RKO (cell line): ENCODE measurements at regions not wholly inside any gene's neighbourhood (a gene's known extent, or its start where the extent isn't known, plus 50 kb on each side); places are given as distances from the start of the nearest gene placed in this dataset.

Source experiments
- DNase-seq: peaks from one replicate; pipeline ENCODE4 v3.0.0-alpha.2; 2016; ENCODE audit warnings: low spot score

GRCh38 chr5:159820692-159821091 is 95.6 kb upstream of the ADRA1B start:
- DNase-seq = no peak

- DNase-seq = no peak
Measured at GRCh38 chr5:159821461-159821940, 94.8 kb upstream of the ADRA1B start.

- DNase-seq = no peak
Measured at GRCh38 chr5:159824188-159825161, 91.8 kb upstream of the ADRA1B start.

GRCh38 chr5:159825551-159826051 is 90.7 kb upstream of the ADRA1B start:
- no peak for DNase-seq

- peak; percentile 31 for DNase-seq
Measured at GRCh38 chr5:159826351-159827214, 89.7 kb upstream of the ADRA1B start.

- DNase-seq = no peak
Measured at GRCh38 chr5:159827861-159828260, 88.4 kb upstream of the ADRA1B start.

- no peak for DNase-seq
Measured at GRCh38 chr5:159832073-159832472, 84.2 kb upstream of the ADRA1B start.

GRCh38 chr5:159833088-159833487 is 83.2 kb upstream of the ADRA1B start:
- no peak for DNase-seq

GRCh38 chr5:159833846-159834245 is 82.4 kb upstream of the ADRA1B start:
- no peak for DNase-seq

GRCh38 chr5:159835548-159835947 is 80.7 kb upstream of the ADRA1B start:
- no peak for DNase-seq

GRCh38 chr5:159836691-159837090 is 79.6 kb upstream of the ADRA1B start:
- DNase-seq = no peak

GRCh38 chr5:159837860-159838259 is 78.4 kb upstream of the ADRA1B start:
- no peak for DNase-seq

GRCh38 chr5:159838551-159839222 is 77.6 kb upstream of the ADRA1B start:
- no peak for DNase-seq

GRCh38 chr5:159844267-159845121 is 71.8 kb upstream of the ADRA1B start:
- DNase-seq = no peak

- DNase-seq = no peak
Measured at GRCh38 chr5:159849437-159850083, 66.7 kb upstream of the ADRA1B start.

- peak; percentile 13 for DNase-seq
Measured at GRCh38 chr5:159850160-159850559, 66.1 kb upstream of the ADRA1B start.

GRCh38 chr5:159851053-159851452 is 65.2 kb upstream of the ADRA1B start:
- peak; percentile 74 for DNase-seq

GRCh38 chr5:159854916-159855315 is 61.4 kb upstream of the ADRA1B start:
- DNase-seq = no peak

- DNase-seq = no peak
Measured at GRCh38 chr5:159855476-159856191, 60.6 kb upstream of the ADRA1B start.

- no peak for DNase-seq
Measured at GRCh38 chr5:159858871-159859270, 57.4 kb upstream of the ADRA1B start.
